GM21717 (cell line): ENCODE measurements at regions not wholly inside any gene's neighbourhood (a gene's known extent, or its start where the extent isn't known, plus 50 kb on each side); places are given as distances from the start of the nearest gene placed in this dataset.
"Not testable (repeated sequence)": the region's sequence is repeated elsewhere in the genome, so short reads cannot be mapped to it uniquely, and the experiment has no call there.

Experiments
- ATAC-seq: cut with Tn5 transposase; IDR thresholded peaks from one replicate; pipeline ENCODE4 v1.9.1; 2021; ENCODE audit warnings: mild to moderate bottlenecking, moderate library complexity; ENCODE audit not compliant: unreplicated experiment

- ATAC-seq, result no peak
These were observed 63.2 kb upstream of the SNX19 start for GRCh38 chr11:130979386-130979972.

DNA sequence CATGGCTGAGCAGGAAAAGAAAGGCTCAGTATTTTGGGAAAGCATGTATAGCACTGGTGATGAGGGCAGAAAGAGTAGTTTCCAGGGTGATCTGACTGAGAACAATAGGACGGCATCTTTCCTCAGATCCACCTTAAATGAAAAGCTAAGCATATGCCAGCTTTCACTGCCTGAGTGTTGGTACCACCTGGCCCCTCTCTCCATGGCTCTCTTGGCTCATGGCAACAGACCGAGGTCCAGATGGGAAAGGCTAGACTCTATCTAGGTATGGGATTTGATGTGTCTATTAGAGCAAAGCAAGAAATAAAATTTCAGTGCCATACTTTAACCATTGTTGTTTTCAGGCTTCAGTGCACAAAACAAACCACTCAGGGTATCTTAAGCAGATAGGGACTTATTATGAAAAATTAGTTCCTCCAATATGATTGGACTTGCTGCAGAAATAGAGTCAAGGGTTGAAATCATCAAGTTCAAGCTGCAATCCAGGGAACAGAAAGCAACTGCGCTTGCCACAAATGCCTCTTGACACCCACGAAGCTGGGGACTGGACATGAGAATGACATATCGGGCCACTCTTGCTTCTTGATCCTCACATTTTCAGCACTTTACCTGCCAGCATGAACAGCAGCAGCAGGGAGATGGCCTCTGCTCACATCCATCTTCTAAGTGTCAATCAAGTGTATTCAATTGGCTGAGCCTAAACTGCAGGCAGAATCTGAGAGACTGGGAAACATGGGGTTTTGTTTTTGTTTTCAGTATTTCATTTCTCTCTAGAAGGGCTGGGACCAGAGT, 64.0 kb upstream of the SNX19 start:
- no peak for ATAC-seq

DNA sequence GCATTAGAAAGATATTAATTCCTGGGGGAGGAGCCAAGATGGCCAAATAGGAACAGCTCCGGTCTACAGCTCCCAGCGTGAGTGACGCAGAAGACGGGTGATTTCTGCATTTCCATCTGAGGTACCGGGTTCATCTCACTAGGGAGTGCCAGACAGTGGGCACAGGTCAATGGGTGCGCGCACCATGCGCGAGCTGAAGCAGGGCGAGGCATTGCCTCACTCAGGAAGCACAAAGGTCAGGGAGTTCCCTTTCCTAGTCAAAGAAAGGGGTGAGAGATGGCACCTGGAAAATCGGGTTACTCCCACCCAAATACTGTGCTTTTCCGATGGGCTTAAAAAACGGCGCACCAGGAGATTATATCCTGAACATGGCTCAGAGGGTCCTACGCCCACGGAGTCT, 68.0 kb upstream of the SNX19 start:
- ATAC-seq, result not testable (repeated sequence)

DNA sequence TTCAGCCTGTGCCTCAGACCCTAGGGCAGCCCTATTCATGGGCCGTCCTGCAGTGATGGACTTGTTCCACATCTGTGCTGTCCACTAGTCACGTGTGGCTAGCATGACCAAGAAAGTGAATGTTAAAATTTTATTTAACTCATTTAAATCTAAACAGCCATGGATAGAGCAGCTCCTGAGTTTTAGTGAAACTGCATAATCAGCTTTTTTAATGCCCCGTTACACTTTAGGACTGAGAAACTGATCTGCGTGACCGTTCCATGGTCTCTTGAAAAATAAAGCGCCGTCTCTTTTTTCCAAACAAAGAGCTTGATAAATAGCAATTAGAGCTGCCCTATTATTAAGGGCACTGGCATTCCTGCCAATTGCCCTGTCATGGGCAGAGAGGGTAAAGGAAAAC, 76.5 kb upstream of the SNX19 start:
- no peak for ATAC-seq

GRCh38 chr11:130994043-130994442, 77.8 kb upstream of the SNX19 start:
- ATAC-seq, result no peak

- no peak for ATAC-seq
These were observed 79.0 kb upstream of the SNX19 start for GRCh38 chr11:130995266-130995665.

DNA sequence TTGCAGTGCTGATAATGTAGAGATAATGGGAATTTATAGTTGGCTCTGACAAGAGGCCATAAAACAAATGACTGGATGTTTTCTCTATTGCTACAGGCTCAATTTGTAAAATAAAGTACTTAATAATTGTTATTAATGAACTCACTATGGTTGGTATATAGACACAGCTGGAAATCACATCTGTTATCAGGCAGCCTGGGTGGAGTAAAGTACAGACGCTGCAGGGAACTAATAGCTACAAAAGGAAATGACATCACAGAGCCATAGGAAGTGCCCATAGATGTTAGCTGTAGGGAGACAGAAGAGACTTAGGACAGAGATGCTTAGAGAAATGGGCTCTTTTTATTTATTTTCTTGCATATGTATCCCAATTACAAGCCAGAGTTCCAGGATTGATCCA, 81.0 kb upstream of the SNX19 start:
- no peak for ATAC-seq

- no peak for ATAC-seq
These were observed 82.8 kb upstream of the SNX19 start for GRCh38 chr11:130999086-130999485.

DNA sequence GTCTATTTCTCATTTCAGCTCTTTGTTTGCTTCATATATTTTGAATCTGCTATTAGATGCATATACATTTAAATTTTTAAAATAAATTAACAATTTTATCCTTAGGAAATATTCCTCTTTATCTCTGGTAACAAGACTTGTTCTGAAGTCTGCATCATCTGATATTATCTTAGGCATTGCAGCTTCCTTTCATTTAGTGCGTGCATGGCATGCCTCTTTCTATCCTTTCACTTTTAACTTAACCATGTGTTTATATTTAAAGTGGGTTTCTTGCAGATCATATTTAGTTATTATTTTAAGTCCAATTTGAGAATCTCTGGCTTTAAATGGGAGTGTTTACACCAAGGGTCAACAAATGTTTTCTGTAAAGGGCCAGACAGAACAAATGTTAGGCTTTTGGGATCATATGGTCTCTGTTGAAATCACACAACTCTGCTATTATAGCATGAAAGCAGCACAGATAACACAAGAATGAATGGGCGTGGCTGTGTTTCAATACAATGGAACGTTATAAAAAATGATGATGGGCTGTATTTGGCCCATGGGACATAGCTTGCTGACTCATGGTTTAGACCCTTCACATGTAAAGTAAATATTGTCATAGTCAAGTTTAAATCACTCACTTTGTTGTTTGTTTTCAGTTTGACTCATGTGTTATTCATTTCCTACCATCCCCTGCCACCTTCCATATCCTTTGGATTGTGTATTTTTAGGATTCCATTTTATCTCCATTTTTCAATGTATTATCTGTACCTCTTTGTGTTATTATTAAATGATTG, 83.9 kb upstream of the SNX19 start:
- no peak for ATAC-seq

DNA sequence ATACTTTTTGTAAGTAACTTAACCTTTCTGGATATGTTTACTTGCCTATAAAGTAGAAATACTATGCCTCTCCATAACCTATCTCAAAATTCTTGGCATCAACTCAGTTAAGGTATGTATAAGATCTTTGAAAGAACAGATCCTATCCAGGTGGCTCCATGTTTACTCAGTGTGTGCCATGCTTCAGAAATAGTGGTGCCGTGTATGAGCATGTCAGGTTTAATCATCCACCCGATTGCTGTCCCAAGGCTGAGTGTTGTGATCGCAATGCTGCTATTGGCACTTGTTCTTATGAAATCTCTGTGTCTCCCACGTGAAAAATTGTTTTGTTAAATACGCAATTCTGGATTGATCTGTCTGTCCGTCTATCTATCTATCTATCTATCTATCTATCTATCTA, 85.9 kb upstream of the SNX19 start:
- ATAC-seq, result no peak

GRCh38 chr11:131005829-131006228, 89.5 kb upstream of the SNX19 start:
- no peak for ATAC-seq

GRCh38 chr11:131025020-131025419, 108.7 kb upstream of the SNX19 start:
- no peak for ATAC-seq

DNA sequence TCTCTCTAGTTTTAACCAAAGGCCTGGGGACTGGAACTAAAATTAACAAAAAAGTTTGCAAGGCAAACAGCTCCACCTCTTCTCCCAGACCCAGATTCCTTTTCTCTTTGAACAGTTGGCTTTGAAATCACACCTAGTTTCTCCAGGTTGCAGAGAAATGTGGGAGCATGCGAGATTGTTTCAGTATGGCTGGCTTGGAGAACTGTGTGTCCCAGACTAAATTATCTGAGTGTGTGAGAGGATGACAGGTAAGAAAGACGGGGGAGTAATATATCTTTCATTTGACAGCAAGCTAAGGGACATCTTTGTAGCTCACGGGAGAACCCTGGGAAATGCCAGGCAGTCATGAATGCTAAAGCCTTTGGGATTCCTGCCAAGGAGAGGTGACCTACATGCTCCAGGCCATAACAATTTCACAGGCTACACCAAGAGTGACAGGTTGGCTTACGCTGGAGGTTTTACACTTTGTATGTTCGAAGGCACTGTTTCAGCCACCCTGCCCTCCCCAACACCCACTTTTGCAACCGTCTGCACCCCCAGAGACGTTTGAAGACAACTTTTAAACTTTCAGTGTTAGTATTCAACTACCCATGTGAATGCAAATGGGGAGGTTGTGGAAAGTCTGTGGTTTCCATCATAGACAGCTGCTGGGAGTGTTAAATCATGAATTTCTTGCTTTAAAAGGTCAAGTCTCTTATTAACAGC, 109.3 kb upstream of the SNX19 start:
- ATAC-seq, result peak; percentile 85

DNA sequence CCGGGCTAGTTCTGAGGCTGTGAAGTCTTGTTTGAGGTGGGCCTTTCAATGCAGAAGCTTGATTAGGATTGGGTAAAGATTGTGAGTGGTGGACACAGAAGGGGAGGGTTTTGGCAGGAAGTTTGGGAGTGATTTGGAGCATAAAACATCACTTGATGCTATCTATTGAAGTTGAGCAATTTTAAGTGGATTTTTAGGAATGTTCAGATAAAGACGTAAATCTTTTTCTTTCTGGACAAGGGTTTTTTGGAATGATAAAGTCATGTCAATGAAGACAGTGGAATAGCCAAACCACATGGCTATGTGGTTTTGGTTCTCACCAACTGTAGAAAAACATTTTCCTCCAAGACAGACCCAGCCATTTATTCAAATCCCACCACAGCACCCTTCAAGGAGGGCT, 111.2 kb upstream of the SNX19 start:
- ATAC-seq, result no peak

GRCh38 chr11:131033151-131033651, 116.9 kb upstream of the SNX19 start:
- ATAC-seq, result no peak

GRCh38 chr11:131036514-131036913, 120.2 kb upstream of the SNX19 start:
- ATAC-seq, result no peak

GRCh38 chr11:131037873-131038272, 121.6 kb upstream of the SNX19 start:
- no peak for ATAC-seq

- no peak for ATAC-seq
These were observed 122.3 kb upstream of the SNX19 start for GRCh38 chr11:131038597-131038996.

GRCh38 chr11:131041331-131042040, 125.2 kb upstream of the SNX19 start:
- ATAC-seq, result no peak

DNA sequence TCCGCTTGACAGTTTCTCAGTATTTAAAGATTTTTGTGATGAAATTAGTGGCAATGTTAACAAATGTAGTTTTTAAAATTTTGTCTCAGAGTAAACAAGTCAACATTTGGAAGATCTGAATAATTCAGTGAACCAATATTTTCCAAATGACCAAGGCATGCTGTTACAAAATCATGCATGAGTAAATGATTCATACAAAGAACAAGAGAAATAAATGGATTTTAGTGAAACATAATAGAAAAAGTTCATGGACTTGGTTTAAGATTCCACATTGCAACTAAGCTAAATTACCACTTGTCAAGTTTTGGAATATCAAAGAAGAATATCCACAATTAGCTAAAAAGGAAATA, 125.7 kb upstream of the SNX19 start:
- no peak for ATAC-seq

DNA sequence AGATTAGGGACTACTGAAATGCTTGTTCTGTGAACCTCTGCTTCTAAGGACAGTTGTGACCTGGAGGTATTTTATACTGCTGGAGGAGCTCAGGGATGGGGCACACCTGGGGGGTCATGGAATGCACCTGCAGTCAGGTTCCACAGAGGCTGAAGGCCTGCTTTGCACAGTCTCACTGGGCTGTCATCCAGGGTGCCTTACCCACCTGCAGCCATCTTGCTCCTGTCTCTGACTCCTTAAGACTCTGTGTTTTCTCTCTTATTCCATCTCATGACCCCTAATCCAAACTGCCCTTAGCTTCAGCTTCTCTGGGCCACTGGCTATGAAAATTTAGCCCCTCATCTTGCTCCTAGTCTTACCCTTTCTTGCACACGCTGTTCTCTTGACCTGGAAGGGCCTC, 127.0 kb upstream of the SNX19 start:
- no peak for ATAC-seq
